Stimulated activated CD4-positive, alpha-beta T cell treated with anti-CD3 and anti-CD28 coated beads, TNF-alpha, amount 100 ng/mL, for 48 hours (primary cell): ENCODE measurements at regions not wholly inside any gene's neighbourhood (a gene's known extent, or its start where the extent isn't known, plus 50 kb on each side); places are given as distances from the start of the nearest gene placed in this dataset.
"Not testable (repeated sequence)": the region's sequence is repeated elsewhere in the genome, so short reads cannot be mapped to it uniquely, and the experiment has no call there.

Experiments
- DNase-seq, 3 donors: peaks; one replicate each; pipeline ENCODE4 v3.0.0-alpha.2; 2020; ENCODE audit warnings: low read depth in 3 of 3

GRCh38 chr15:99485153-99485961 lies 80.4 kb upstream of the MEF2A start:
- no peak for DNase-seq

- DNase-seq: no peak
Observed at GRCh38 chr15:99485992-99486370, 79.8 kb upstream of the MEF2A start.

GRCh38 chr15:99486371-99487336 lies 79.1 kb upstream of the MEF2A start:
- DNase-seq: no peak

GRCh38 chr15:99487337-99487730 lies 78.5 kb upstream of the MEF2A start:
- DNase-seq: no peak

GRCh38 chr15:99492275-99492674 lies 73.5 kb upstream of the MEF2A start:
- no peak for DNase-seq

- DNase-seq: no peak
Observed at GRCh38 chr15:99492716-99493115, 73.1 kb upstream of the MEF2A start.

GRCh38 chr15:99493461-99493860 lies 72.3 kb upstream of the MEF2A start:
- no peak for DNase-seq

GRCh38 chr15:99494536-99495233 lies 71.1 kb upstream of the MEF2A start:
- DNase-seq: not testable (repeated sequence)

GRCh38 chr15:99495430-99496301 lies 70.1 kb upstream of the MEF2A start:
- DNase-seq: no peak

GRCh38 chr15:99496302-99496629 lies 69.5 kb upstream of the MEF2A start:
- DNase-seq: no peak

GRCh38 chr15:99502182-99502581 lies 63.6 kb upstream of the MEF2A start:
- DNase-seq: peak in 1 of 3 donors; percentile 6

GRCh38 chr15:99502661-99503060 lies 63.1 kb upstream of the MEF2A start:
- DNase-seq: no peak

- DNase-seq: no peak
Observed at GRCh38 chr15:99503411-99503810, 62.4 kb upstream of the MEF2A start.

- DNase-seq: no peak
Observed at GRCh38 chr15:99504071-99504822, 61.5 kb upstream of the MEF2A start.

GRCh38 chr15:99504823-99505551 lies 60.8 kb upstream of the MEF2A start:
- no peak for DNase-seq

- DNase-seq: no peak
Observed at GRCh38 chr15:99506399-99506798, 59.4 kb upstream of the MEF2A start.

- no peak for DNase-seq
Observed at GRCh38 chr15:99507016-99507503, 58.7 kb upstream of the MEF2A start.

- DNase-seq: no peak
Observed at GRCh38 chr15:99507504-99508310, 58.1 kb upstream of the MEF2A start.

GRCh38 chr15:99508311-99508645 lies 57.5 kb upstream of the MEF2A start:
- no peak for DNase-seq
